ENCODE measurements at regions not wholly inside any gene's neighbourhood (a gene's known extent, or its start where the extent isn't known, plus 50 kb on each side); places are given as distances from the start of the nearest gene placed in this dataset.

DNA sequence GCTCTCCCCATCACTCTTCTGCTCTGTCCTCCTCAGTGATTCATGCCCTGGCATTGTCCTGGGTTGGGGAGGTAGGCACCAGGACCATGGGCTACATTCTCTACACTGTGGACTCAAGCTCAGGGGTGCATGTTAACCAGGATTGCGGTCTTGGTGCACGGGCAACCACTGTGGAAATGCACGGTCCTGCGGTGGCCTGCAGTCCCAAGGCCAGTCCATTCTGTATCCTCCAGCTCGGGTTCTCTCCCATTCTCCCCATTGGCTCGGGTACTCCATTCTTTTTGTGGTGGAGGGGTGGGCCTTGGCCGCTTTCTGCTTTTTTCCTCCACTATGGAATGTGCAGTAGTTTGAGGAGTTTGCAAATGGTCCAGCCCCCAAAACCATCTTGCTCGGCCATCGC, 215.0 kb upstream of the MYT1L start:
- TF ChIP-seq, protein P1, sequence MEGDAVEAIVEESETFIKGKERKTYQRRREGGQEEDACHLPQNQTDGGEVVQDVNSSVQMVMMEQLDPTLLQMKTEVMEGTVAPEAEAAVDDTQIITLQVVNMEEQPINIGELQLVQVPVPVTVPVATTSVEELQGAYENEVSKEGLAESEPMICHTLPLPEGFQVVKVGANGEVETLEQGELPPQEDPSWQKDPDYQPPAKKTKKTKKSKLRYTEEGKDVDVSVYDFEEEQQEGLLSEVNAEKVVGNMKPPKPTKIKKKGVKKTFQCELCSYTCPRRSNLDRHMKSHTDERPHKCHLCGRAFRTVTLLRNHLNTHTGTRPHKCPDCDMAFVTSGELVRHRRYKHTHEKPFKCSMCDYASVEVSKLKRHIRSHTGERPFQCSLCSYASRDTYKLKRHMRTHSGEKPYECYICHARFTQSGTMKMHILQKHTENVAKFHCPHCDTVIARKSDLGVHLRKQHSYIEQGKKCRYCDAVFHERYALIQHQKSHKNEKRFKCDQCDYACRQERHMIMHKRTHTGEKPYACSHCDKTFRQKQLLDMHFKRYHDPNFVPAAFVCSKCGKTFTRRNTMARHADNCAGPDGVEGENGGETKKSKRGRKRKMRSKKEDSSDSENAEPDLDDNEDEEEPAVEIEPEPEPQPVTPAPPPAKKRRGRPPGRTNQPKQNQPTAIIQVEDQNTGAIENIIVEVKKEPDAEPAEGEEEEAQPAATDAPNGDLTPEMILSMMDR (IDR thresholded peaks at IDR 0.05; ENCODE audit: low read depth, low read length, missing input control), result no peak
- TF ChIP-seq HNF4A (conservative IDR thresholded peaks at IDR 0.05) (no peak), HNF4G (IDR thresholded peaks at IDR 0.05) (no peak), SP1 (IDR thresholded peaks at IDR 0.05) (no peak)

All from liver (tissue), 3 donors.